GM06990 (cell line): ENCODE measurements at regions not wholly inside any gene's neighbourhood (a gene's known extent, or its start where the extent isn't known, plus 50 kb on each side); places are given as distances from the start of the nearest gene placed in this dataset.

ENCODE experiments used
- DNase-seq: peaks from one replicate; pipeline ENCODE4 v3.0.0-alpha.2; 2011; ENCODE audit not compliant: insufficient read length; ENCODE audit errors: extremely low read depth
- H3K27me3 ChIP-seq: replicated peaks from 2 replicates; pipeline ENCODE4 v1.6.0; 2011; ENCODE audit warnings: low read length; ENCODE audit not compliant: control insufficient read depth, insufficient read depth
- H3K36me3 ChIP-seq: 2 replicates; pipeline ENCODE4 v1.5.1; 2011; ENCODE audit warnings: low read length; ENCODE audit not compliant: control insufficient read depth, insufficient read depth
- H3K4me3 ChIP-seq: replicated peaks from 2 replicates; pipeline ENCODE4 v1.5.1; 2011; ENCODE audit warnings: low read depth, mild to moderate bottlenecking, control low read depth, low read length
- CTCF ChIP-seq: IDR thresholded peaks from 2 replicates; pipeline ENCODE4 v1.5.1; 2011; ENCODE audit warnings: low read length, control low read depth, mild to moderate bottlenecking, inconsistent platforms; ENCODE audit not compliant: insufficient read depth, poor library complexity, severe bottlenecking

- H3K4me3 ChIP-seq: no peak overlapping the region
- TF ChIP-seq CTCF: no peak
- DNase-seq: no peak
- H3K36me3 ChIP-seq: no peaks in the 10 kb centered on the region
- no peaks in the 10 kb centered on the region for H3K27me3 ChIP-seq
These were observed 54.6 kb upstream of the EOLA2 start for GRCh38 chrX:149992918-149993317.

- Histone ChIP-seq H3K36me3 (no peaks in the 10 kb centered on the region), H3K27me3 (no peaks in the 10 kb centered on the region), H3K4me3 (no peak overlapping the region)
- TF ChIP-seq CTCF: no peak
- no peak for DNase-seq
These were observed 55.7 kb upstream of the EOLA2 start for GRCh38 chrX:149993989-149994388.

- H3K4me3 ChIP-seq: no peak overlapping the region
- DNase-seq: no peak
- H3K27me3 ChIP-seq: no peaks in the 10 kb centered on the region
- TF ChIP-seq CTCF: no peak
- no peaks in the 10 kb centered on the region for H3K36me3 ChIP-seq
These were observed 58.2 kb upstream of the EOLA2 start for GRCh38 chrX:149996515-149996914.

GRCh38 chrX:150005027-150005426 is 66.7 kb upstream of the EOLA2 start:
- Histone ChIP-seq H3K27me3 (no peaks in the 10 kb centered on the region), H3K4me3 (no peak overlapping the region), H3K36me3 (no peaks in the 10 kb centered on the region)
- no peak for TF ChIP-seq CTCF
- DNase-seq: no peak

- no peak for DNase-seq
- no peaks in the 10 kb centered on the region for H3K27me3 ChIP-seq
- H3K4me3 ChIP-seq: no peak overlapping the region
- TF ChIP-seq CTCF: no peak
- H3K36me3 ChIP-seq: no peaks in the 10 kb centered on the region
These were observed 69.1 kb upstream of the EOLA2 start for GRCh38 chrX:150007356-150007755.

GRCh38 chrX:150012647-150013381 is 74.5 kb upstream of the EOLA2 start:
- no peak for TF ChIP-seq CTCF
- DNase-seq: no peak
- no peaks in the 10 kb centered on the region for H3K27me3 ChIP-seq

More at GRCh38 chrX:150012647-150013381, 74.5 kb upstream of the EOLA2 start:
- H3K4me3 ChIP-seq: no peak overlapping the region
- H3K36me3 ChIP-seq: no peaks in the 10 kb centered on the region
